ENCODE measurements at regions not wholly inside any gene's neighbourhood (a gene's known extent, or its start where the extent isn't known, plus 50 kb on each side); places are given as distances from the start of the nearest gene placed in this dataset.
"Not testable (repeated sequence)": the region's sequence is repeated elsewhere in the genome, so short reads cannot be mapped to it uniquely, and the experiment has no call there.

DNA sequence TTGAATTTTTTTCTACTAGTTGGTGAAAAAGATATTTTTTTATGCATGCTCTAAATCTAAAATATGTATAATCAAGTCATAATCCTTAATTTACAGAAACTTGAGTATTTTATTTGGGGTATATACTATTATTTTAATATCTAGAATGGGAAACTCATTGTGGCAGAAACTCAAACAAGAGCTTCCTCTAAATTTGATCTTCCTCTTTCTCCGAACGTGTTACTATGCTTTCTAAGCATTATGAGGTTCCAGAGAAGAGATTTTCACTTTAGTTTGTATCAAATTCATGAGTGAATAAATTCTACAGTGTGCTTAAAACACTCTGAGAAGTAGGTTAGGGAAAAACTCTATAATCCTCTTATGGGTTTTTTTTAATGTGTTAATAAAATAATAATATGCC, 173.1 kb downstream of the POTEB3 start:
- H3K9me3 ChIP-seq: no peaks in the 10 kb centered on the region
- TF ChIP-seq, protein P1, sequence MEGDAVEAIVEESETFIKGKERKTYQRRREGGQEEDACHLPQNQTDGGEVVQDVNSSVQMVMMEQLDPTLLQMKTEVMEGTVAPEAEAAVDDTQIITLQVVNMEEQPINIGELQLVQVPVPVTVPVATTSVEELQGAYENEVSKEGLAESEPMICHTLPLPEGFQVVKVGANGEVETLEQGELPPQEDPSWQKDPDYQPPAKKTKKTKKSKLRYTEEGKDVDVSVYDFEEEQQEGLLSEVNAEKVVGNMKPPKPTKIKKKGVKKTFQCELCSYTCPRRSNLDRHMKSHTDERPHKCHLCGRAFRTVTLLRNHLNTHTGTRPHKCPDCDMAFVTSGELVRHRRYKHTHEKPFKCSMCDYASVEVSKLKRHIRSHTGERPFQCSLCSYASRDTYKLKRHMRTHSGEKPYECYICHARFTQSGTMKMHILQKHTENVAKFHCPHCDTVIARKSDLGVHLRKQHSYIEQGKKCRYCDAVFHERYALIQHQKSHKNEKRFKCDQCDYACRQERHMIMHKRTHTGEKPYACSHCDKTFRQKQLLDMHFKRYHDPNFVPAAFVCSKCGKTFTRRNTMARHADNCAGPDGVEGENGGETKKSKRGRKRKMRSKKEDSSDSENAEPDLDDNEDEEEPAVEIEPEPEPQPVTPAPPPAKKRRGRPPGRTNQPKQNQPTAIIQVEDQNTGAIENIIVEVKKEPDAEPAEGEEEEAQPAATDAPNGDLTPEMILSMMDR (IDR thresholded peaks at IDR 0.05; ENCODE audit: low read depth, low read length): no peak
- no peak overlapping the region for H3K4me3 ChIP-seq (ENCODE audit: low read depth, low read length)
- no peaks in the 10 kb centered on the region for H3K4me1 ChIP-seq
- H3K27me3 ChIP-seq: no peaks in the 10 kb centered on the region
- no peaks in the 10 kb centered on the region for H3K36me3 ChIP-seq
- DNase-seq: no peak

DNA sequence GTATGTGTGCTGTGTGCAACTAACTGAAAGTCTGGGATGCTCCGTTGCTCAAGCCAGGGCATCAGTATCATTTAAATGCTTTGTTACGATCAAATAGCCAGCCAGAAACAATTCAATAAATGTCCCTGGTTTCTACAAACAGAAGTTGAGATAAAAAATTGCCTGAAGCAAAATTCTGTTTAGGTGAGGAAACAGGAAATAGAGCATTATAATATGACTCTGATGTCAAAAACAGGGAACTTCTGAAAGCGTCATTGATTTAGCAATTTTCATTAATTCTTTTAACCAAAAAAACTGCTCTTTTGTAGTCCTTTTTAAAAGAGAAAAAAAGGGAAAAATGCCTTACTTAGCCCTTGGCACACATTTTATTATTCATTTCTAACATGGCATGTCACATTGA, 174.7 kb downstream of the POTEB3 start:
- not testable (repeated sequence) for DNase-seq; H3K4me3 ChIP-seq (ENCODE audit: low read depth, low read length); H3K27me3 ChIP-seq; H3K4me1 ChIP-seq; H3K9me3 ChIP-seq; H3K36me3 ChIP-seq

DNA sequence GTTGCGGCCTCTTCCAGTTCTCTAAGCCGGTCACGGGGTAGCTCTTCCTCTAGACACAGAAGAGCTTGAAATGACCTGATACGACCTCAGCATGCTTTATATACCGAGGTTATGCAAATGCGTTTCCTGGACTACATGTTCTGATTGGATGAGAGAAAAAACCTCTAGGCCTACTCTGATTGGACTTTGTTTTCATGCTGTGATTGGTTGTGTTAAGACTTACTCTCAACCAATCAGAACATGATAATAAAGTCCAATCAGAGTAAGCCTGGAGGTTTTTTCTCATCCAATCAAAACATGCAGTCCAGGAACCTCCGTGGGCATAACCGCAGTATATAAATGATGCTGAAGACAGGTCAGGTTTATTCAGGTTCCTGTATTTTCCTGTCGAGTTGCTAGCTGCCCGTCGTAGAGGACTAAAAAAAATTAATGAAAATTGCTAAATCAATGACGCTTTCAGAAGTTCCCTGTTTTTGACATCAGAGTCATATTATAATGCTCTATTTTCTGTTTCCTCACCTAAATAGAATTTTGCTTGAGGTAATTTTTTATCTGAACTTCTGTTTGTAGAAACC, 177.4 kb downstream of the POTEB3 start:
- TF ChIP-seq, protein P1 (IDR thresholded peaks at IDR 0.05; ENCODE audit: low read depth, low read length): no peak
- no peak overlapping the region for H3K4me3 ChIP-seq (ENCODE audit: low read depth, low read length)
- DNase-seq: no peak
- H3K27me3 ChIP-seq: no peaks in the 10 kb centered on the region
- H3K36me3 ChIP-seq: no peaks in the 10 kb centered on the region
- H3K9me3 ChIP-seq: no peaks in the 10 kb centered on the region
- no peaks in the 10 kb centered on the region for H3K4me1 ChIP-seq

DNA sequence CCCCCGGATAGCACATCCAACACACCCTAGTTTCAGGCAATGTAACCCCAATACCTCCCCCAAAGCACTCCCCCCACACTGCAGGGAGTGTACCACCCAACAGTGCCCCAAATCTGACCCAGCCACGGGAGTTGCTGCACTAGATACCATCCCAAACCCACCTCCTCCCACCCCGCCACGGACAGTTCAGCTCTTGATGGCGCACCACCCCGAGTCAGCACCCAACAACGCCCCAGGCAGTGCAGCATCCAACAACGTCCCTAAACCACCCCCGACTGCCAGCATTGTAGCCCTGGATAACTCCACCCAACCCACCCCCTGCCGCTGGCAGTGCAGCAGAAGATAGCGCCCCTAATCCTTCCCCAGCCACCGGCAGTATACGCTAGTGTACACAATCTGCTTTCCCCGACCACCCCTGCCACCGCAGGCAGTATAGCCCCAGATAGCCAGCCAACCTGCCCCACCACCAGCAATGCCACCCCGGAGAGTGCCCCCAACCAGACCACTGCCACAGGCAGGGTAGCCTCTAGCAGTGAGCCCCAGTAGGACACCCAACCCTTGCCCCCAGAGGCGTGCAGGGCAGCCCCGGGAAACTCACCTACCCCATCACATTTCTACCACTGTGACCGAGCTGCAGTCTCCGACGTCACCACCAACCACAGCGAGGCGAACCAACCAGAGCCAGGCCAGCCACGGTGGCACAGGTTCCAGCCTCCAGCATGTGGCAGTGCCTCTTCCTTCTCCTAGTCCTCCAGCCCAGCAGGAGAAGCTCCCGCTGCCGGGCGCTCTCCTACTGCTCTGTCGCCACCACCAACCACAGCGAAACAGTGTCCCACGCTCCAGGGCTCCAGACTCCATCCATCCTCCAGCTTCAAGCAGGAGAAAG, 178.1 kb downstream of the POTEB3 start:
- Histone ChIP-seq H3K9me3 (no peaks in the 10 kb centered on the region), H3K27me3 (no peaks in the 10 kb centered on the region), H3K4me3 (ENCODE audit: low read depth, low read length) (no peak overlapping the region), H3K36me3 (no peaks in the 10 kb centered on the region), H3K4me1 (no peaks in the 10 kb centered on the region)
- peak; percentile 7 for DNase-seq
- TF ChIP-seq, protein P1 (IDR thresholded peaks at IDR 0.05; ENCODE audit: low read depth, low read length): no peak

DNA sequence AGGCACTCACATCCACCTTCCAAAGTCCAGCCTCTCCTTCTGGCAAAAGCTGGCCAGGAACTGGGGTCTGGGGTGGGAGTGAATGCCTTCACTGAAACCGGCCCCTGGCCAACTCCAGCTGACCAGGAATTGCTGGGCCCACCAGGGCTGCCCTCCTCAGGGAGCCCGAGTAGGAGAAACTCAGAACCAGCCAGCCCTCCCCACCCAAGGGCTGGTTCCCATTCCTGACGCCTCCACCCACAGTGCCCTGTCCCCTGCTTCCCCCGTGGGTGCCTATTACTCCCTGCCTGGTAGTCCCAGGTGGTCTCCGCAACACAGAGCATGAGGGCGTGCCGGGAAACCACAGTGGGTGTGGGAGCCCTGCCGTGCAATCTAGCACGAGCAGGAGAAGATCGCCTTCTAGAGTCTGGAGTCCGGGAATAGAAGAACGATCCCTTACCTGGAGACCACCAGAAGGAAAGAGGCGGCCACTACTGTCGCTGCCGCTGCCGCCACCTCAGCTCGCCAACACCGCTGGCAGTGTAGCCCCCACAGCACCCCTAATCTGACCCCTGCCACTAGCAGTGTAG, 178.8 kb downstream of the POTEB3 start:
- no peaks in the 10 kb centered on the region for H3K4me1 ChIP-seq
- H3K27me3 ChIP-seq: no peaks in the 10 kb centered on the region
- no peak overlapping the region for H3K4me3 ChIP-seq (ENCODE audit: low read depth, low read length)
- TF ChIP-seq, protein P1 (IDR thresholded peaks at IDR 0.05; ENCODE audit: low read depth, low read length): no peak
- H3K9me3 ChIP-seq: no peaks in the 10 kb centered on the region
- no peak for DNase-seq
- H3K36me3 ChIP-seq: no peaks in the 10 kb centered on the region

DNA sequence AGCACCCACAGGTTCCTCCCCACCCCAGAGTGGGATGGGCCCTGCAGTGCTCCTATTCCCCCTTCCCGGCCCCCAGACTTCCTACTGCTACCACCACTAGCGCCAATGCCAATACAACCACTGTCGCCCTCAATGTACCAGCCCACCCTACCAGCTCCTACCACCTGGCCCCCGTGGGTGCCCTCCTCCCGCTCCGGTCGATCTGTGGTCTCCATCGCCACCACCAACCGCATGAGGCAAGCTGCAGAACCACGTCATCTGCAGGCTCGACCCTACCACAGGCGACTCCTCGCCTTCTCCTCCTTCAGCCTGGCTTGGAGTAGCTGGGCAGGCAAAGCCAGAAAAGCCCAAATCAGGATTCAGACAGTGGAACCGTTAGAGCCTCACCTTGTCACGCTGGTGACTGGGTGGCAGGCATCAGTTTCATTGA, 179.3 kb downstream of the POTEB3 start:
- H3K9me3 ChIP-seq: no peaks in the 10 kb centered on the region

DNA sequence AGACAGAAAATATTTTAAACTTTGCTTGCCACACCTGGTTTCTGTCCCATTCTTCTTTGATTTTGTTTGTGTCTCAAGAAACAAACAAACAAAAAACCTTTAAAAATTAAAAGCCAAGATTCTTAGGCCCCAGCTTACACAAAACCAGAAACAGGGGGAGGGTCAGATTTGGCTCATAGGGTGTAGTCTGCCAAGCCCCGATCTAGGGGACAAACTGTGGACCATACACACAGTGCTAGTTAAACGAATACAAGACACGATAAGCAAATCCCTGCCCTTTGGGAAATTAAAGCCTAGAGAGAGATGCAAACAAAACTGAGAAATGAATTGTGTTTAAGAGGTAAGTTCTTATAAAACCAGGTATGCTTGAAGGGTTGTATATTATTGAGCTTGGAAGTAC, 181.7 kb downstream of the POTEB3 start:
- not testable (repeated sequence) for H3K27me3 ChIP-seq; H3K9me3 ChIP-seq; H3K4me3 ChIP-seq (ENCODE audit: low read depth, low read length); H3K36me3 ChIP-seq; H3K4me1 ChIP-seq; DNase-seq

More for the DNA sequence above, 179.3 kb downstream of the POTEB3 start:
- TF ChIP-seq, protein P1 (IDR thresholded peaks at IDR 0.05; ENCODE audit: low read depth, low read length): no peak
- Histone ChIP-seq H3K4me1 (no peaks in the 10 kb centered on the region), H3K27me3 (no peaks in the 10 kb centered on the region), H3K4me3 (ENCODE audit: low read depth, low read length) (no peak overlapping the region), H3K36me3 (no peaks in the 10 kb centered on the region)
- no peak for DNase-seq

DNA sequence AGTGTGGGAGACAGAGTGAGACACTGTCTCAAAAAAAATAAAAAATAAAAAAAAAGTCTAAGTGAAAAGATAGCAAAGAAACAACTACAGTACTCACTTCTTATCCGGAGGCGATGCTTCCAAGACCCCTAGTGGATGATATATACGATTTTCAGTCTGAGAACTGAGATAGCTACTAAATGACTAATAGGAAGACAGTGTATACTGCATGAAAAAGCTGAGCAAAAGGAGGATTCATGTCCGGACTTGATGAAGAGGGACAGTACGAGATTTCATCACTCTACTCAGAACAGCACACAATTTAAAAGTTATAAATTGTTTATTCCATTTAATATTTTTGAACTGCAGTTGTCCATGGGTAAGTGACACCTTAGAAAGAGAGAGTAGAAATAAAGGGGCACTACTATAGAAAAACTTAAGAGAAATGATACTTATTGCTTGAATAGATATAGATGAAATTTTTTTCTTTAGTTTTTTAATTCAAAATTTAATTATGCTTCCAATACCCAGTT, 190.7 kb downstream of the POTEB3 start:
- not testable (repeated sequence) for H3K4me3 ChIP-seq (ENCODE audit: low read depth, low read length); H3K4me1 ChIP-seq; H3K9me3 ChIP-seq; H3K27me3 ChIP-seq; H3K36me3 ChIP-seq; DNase-seq
